GM12891 (cell line): ENCODE measurements at regions not wholly inside any gene's neighbourhood (a gene's known extent, or its start where the extent isn't known, plus 50 kb on each side); places are given as distances from the start of the nearest gene placed in this dataset.

Source experiments
- POLR2A ChIP-seq: IDR thresholded peaks from 2 replicates; pipeline ENCODE4 v1.6.1; 2011; ENCODE audit warnings: low read depth, low read length, control low read depth
- TAF1 ChIP-seq: IDR thresholded peaks from 2 replicates; pipeline ENCODE4 v1.6.1; 2011; ENCODE audit warnings: low read depth, low read length, control low read depth

- TF ChIP-seq POLR2A = no peak
- TF ChIP-seq TAF1 = no peak
These were observed 65.5 kb upstream of the HSPA9 start for GRCh38 chr5:138640646-138641254.
